Thyroid gland (tissue), 4 donors: ENCODE measurements at regions not wholly inside any gene's neighbourhood (a gene's known extent, or its start where the extent isn't known, plus 50 kb on each side); places are given as distances from the start of the nearest gene placed in this dataset.

Experiments used
- DNase-seq, 2 donors: peaks; one replicate each; pipeline ENCODE4 v3.0.0-alpha.2; 2019
- H3K27ac ChIP-seq, 3 donors: fragments of 200-600 bp; sonication (generic); 1 replicate in 2 of 3; 2 replicates in 1 of 3; pipeline ENCODE4 v1.5.1; 2016 to 2019; ENCODE audit warnings: mild to moderate bottlenecking in 1 of 3, moderate library complexity in 1 of 3
- H3K27me3 ChIP-seq: fragments of 200-600 bp; sonication (generic); one replicate; pipeline ENCODE4 v1.5.1; 2019
- H3K36me3 ChIP-seq, 2 donors: fragments of 200-600 bp; sonication (generic); one replicate each; pipeline ENCODE4 v1.5.1; 2016 to 2019
- H3K4me1 ChIP-seq, 2 donors: fragments of 200-600 bp; sonication (generic); one replicate each; pipeline ENCODE4 v1.5.1; 2017 to 2019
- H3K4me3 ChIP-seq, 3 donors: fragments of 200-600 bp; sonication (generic); replicated peaks in 1 of 3; 1 replicate in 2 of 3; 2 replicates in 1 of 3; pipeline ENCODE4 v1.5.1; 2016; ENCODE audit warnings: mild to moderate bottlenecking in 1 of 3
- H3K9me3 ChIP-seq: fragments of 200-600 bp; sonication (generic); one replicate; pipeline ENCODE4 v1.5.1; 2017
- CTCF ChIP-seq, 6 experiments: fragments of 200-600 bp in 3 of 6; fragments of 450-650 bp in 3 of 6; sonication (generic) in 3 of 6; IDR thresholded peaks; one replicate each; pipeline ENCODE4 v1.5.1; 2016 to 2019; ENCODE audit warnings: antibody characterized with exemption in 6 of 6, mild to moderate bottlenecking in 2 of 6, inconsistent platforms in 1 of 6, moderate library complexity in 1 of 6
- POLR2A ChIP-seq, 2 donors: fragments of 450-650 bp; IDR thresholded peaks; one replicate each; pipeline ENCODE4 v1.6.1; 2017; ENCODE audit warnings: antibody characterized with exemption in 2 of 2, mild to moderate bottlenecking in 2 of 2, moderate library complexity in 1 of 2
- WGBS, 2 donors: methylation state at CpG; one replicate each; pipeline ENCODE4 v1.1.5; 2017; 5-methylcytosine and 5-hydroxymethylcytosine counted together
- intact Hi-C: fragments of 100-400 bp; cut with DNase I; formaldehyde crosslinking; loops from one replicate; pipeline ENCODE4 v1.15.1; 2023

GRCh38 chr13:73671732-73672131 lies 462.5 kb downstream of the KLF12 start:
- DNase-seq = no peak
- H3K27me3 ChIP-seq = no peaks in the 10 kb centered on the region
- H3K9me3 ChIP-seq = no peaks in the 10 kb centered on the region
- no peak overlapping the region for H3K4me3 ChIP-seq
- TF ChIP-seq POLR2A (IDR thresholded peaks at IDR 0.05) (no peak), CTCF (IDR thresholded peaks at IDR 0.05) (no peak)
- peaks cover 4 to 9% of the 10 kb centered on the region in 2 donors for H3K4me1 ChIP-seq
- no peaks in the 10 kb centered on the region for H3K36me3 ChIP-seq
- H3K27ac ChIP-seq = no peak overlapping the region
- intact Hi-C loops = no loop called here
- 94 to 97% methylated on average over 5 of the region's 5 CpGs for WGBS, 2 donors

- H3K4me3 ChIP-seq = no peak overlapping the region
- H3K36me3 ChIP-seq = no peaks in the 10 kb centered on the region
- H3K9me3 ChIP-seq = no peaks in the 10 kb centered on the region
- TF ChIP-seq CTCF (IDR thresholded peaks at IDR 0.05) = no peak
- no peak for TF ChIP-seq POLR2A (IDR thresholded peaks at IDR 0.05)
- no peak overlapping the region for H3K27ac ChIP-seq
- no peak for DNase-seq
- H3K4me1 ChIP-seq = peaks cover 4 to 9% of the 10 kb centered on the region in 2 donors
- no peaks in the 10 kb centered on the region for H3K27me3 ChIP-seq
- intact Hi-C loops = no loop called here
- 94 to 98% methylated on average over 2 of the region's 2 CpGs for WGBS, 2 donors
These were observed 463.2 kb downstream of the KLF12 start for GRCh38 chr13:73671011-73671410.

- Histone ChIP-seq H3K9me3 (no peaks in the 10 kb centered on the region), H3K36me3 (no peaks in the 10 kb centered on the region), H3K27me3 (no peaks in the 10 kb centered on the region), H3K4me1 (peaks cover 4 to 9% of the 10 kb centered on the region in 2 donors), H3K27ac (no peak overlapping the region), H3K4me3 (no peak overlapping the region)
- DNase-seq = no peak
- TF ChIP-seq POLR2A (IDR thresholded peaks at IDR 0.05) (no peak), CTCF (IDR thresholded peaks at IDR 0.05) (no peak)
- WGBS, 2 donors = 53 to 77% methylated on average over 3 of the region's 3 CpGs
- intact Hi-C loops = no loop called here
These were observed 466.4 kb downstream of the KLF12 start for GRCh38 chr13:73667756-73668155.

- H3K4me3 ChIP-seq = no peak overlapping the region
- intact Hi-C loops = no loop called here
- no peak for DNase-seq
- 48 to 55% methylated on average over 2 of the region's 2 CpGs for WGBS, 2 donors
- H3K9me3 ChIP-seq = no peaks in the 10 kb centered on the region
- H3K36me3 ChIP-seq = no peaks in the 10 kb centered on the region
- no peaks in the 10 kb centered on the region for H3K27me3 ChIP-seq
- H3K4me1 ChIP-seq = peaks cover 4 to 9% of the 10 kb centered on the region in 2 donors
- H3K27ac ChIP-seq = no peak overlapping the region
- TF ChIP-seq POLR2A (IDR thresholded peaks at IDR 0.05) (no peak), CTCF (IDR thresholded peaks at IDR 0.05) (no peak)
These were observed 468.9 kb downstream of the KLF12 start for GRCh38 chr13:73665261-73665660.

- H3K27me3 ChIP-seq = no peaks in the 10 kb centered on the region
- peaks cover 4 to 9% of the 10 kb centered on the region in 2 donors for H3K4me1 ChIP-seq
- TF ChIP-seq POLR2A (IDR thresholded peaks at IDR 0.05) = no peak
- no peak overlapping the region for H3K4me3 ChIP-seq
- WGBS, 2 donors = 87 to 95% methylated on average over 4 of the region's 4 CpGs
- no peak overlapping the region for H3K27ac ChIP-seq
- H3K36me3 ChIP-seq = no peaks in the 10 kb centered on the region
- no peaks in the 10 kb centered on the region for H3K9me3 ChIP-seq
- DNase-seq = no peak
- intact Hi-C loops = no loop called here
These were observed 469.4 kb downstream of the KLF12 start for GRCh38 chr13:73664851-73665250.

- Histone ChIP-seq H3K9me3 (no peaks in the 10 kb centered on the region), H3K36me3 (no peaks in the 10 kb centered on the region), H3K4me1 (no peaks in the 10 kb centered on the region), H3K4me3 (no peak overlapping the region), H3K27ac (no peak overlapping the region), H3K27me3 (no peaks in the 10 kb centered on the region)
- DNase-seq = no peak
- WGBS, 2 donors = 93 to 97% methylated on average over 8 of the region's 8 CpGs
- intact Hi-C loops = no loop called here
- TF ChIP-seq CTCF (IDR thresholded peaks at IDR 0.05) = no peak
- no peak for TF ChIP-seq POLR2A (IDR thresholded peaks at IDR 0.05)
These were observed 471.4 kb downstream of the KLF12 start for GRCh38 chr13:73662833-73663232.
